HG03159 (cell line): ENCODE measurements at regions not wholly inside any gene's neighbourhood (a gene's known extent, or its start where the extent isn't known, plus 50 kb on each side); places are given as distances from the start of the nearest gene placed in this dataset.

Experiments used
- ATAC-seq: cut with Tn5 transposase; IDR thresholded peaks from one replicate; pipeline ENCODE4 v1.9.1; 2021; ENCODE audit warnings: mild to moderate bottlenecking, moderate library complexity; ENCODE audit not compliant: unreplicated experiment

- no peak for ATAC-seq
Measured at GRCh38 chr12:92003701-92004100, 141.9 kb downstream of the BTG1 start.

- ATAC-seq = no peak
Measured at GRCh38 chr12:92002673-92003382, 142.8 kb downstream of the BTG1 start.

GRCh38 chr12:92002195-92002649 is 143.4 kb downstream of the BTG1 start:
- ATAC-seq = no peak

- ATAC-seq = no peak
Measured at GRCh38 chr12:92000597-92000996, 145.0 kb downstream of the BTG1 start.

- no peak for ATAC-seq
Measured at GRCh38 chr12:91999823-92000222, 145.8 kb downstream of the BTG1 start.

GRCh38 chr12:91998316-91998715 is 147.3 kb downstream of the BTG1 start:
- no peak for ATAC-seq

- no peak for ATAC-seq
Measured at GRCh38 chr12:91994208-91994797, 151.3 kb downstream of the BTG1 start.

GRCh38 chr12:91993287-91994017 is 152.2 kb downstream of the BTG1 start:
- no peak for ATAC-seq

- no peak for ATAC-seq
Measured at GRCh38 chr12:91991399-91992187, 154.1 kb downstream of the BTG1 start.

- ATAC-seq = no peak
Measured at GRCh38 chr12:91990525-91990924, 155.1 kb downstream of the BTG1 start.

GRCh38 chr12:91989143-91989542 is 156.5 kb downstream of the BTG1 start:
- no peak for ATAC-seq

GRCh38 chr12:91988086-91988923 is 157.3 kb downstream of the BTG1 start:
- ATAC-seq = no peak

GRCh38 chr12:91986084-91986483 is 159.6 kb downstream of the BTG1 start:
- no peak for ATAC-seq

GRCh38 chr12:91985002-91985787 is 160.5 kb downstream of the BTG1 start:
- no peak for ATAC-seq

GRCh38 chr12:91984556-91984955 is 161.1 kb downstream of the BTG1 start:
- ATAC-seq = no peak

GRCh38 chr12:91983935-91984334 is 161.7 kb downstream of the BTG1 start:
- ATAC-seq = no peak

- no peak for ATAC-seq
Measured at GRCh38 chr12:91982946-91983345, 162.7 kb downstream of the BTG1 start.

GRCh38 chr12:91980389-91980821 is 165.2 kb downstream of the BTG1 start:
- ATAC-seq = no peak

GRCh38 chr12:91978143-91978542 is 167.5 kb downstream of the BTG1 start:
- ATAC-seq = no peak
